T-helper 1 cell treated with Interleukin-12 subunit alpha and Interleukin-12 subunit beta and Interleukin-4 antibody, amounts not matched to agents 30 μg/mL and 1 μg/mL, for 36 hours (primary cell): ENCODE measurements at regions not wholly inside any gene's neighbourhood (a gene's known extent, or its start where the extent isn't known, plus 50 kb on each side); places are given as distances from the start of the nearest gene placed in this dataset.

Source experiments
- H3K27ac Mint-ChIP-seq: one replicate; pipeline ENCODE4 v1.8.0; 2021; ENCODE audit warnings: mild to moderate bottlenecking, mixed read lengths
- H3K27me3 Mint-ChIP-seq: one replicate; pipeline ENCODE4 v1.8.0; 2021; ENCODE audit warnings: low read depth, mixed read lengths
- H3K36me3 Mint-ChIP-seq: one replicate; pipeline ENCODE4 v1.8.0; 2021; ENCODE audit warnings: low read depth, mixed read lengths
- H3K4me1 Mint-ChIP-seq: one replicate; pipeline ENCODE4 v1.8.0; 2021; ENCODE audit warnings: low read depth, mixed read lengths
- H3K4me3 Mint-ChIP-seq: one replicate; pipeline ENCODE4 v1.8.0; 2021; ENCODE audit warnings: mild to moderate bottlenecking, moderate library complexity, mixed read lengths
- H3K9me3 Mint-ChIP-seq: one replicate; pipeline ENCODE4 v1.8.0; 2021; ENCODE audit warnings: mixed read lengths

DNA sequence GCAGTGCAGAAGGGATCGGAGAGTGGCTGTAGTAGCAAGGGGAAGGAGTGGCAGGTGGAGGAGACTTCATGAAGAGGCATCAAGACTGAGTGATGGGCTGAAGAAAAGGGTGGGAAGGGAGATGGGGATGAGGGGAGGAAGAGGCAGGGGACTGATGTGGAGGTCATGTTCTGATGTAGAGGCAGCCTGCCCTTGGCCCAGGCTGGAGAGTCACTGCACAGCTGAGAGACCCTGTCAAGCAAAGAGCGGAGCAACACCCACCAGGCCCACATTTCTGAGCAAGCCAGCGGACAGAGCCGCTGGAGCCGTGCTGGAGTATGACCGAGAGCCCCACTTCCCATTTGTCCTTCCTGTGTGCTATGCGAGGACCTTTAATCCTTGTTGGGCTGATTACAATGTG, 501.6 kb upstream of the MKI67 start:
- H3K27me3 Mint-ChIP-seq = no peaks in the 10 kb centered on the region
- H3K27ac Mint-ChIP-seq = no peak overlapping the region
- no peaks in the 10 kb centered on the region for H3K4me1 Mint-ChIP-seq
- no peaks in the 10 kb centered on the region for H3K9me3 Mint-ChIP-seq
- H3K4me3 Mint-ChIP-seq = no peak overlapping the region
- H3K36me3 Mint-ChIP-seq = no peaks in the 10 kb centered on the region

DNA sequence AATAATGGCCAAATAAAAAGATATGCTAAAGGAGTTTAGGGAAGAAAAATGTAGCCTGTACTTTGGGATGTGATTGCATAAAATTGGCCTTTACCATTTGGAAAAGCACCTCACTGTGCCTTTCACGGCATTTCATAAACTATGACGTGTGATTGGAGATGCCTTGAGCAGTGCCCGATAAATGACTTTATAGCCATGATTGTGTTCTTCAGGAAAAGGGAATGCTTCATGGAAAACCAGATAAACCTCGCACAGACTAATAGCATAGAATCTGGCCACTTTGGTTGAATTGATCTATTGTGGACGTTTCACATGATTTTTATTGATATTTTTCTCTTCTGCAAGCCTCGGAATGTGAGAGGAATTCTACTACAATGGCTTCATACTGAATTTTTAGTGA, 502.0 kb upstream of the MKI67 start:
- Mint-ChIP-seq H3K27me3 (no peaks in the 10 kb centered on the region), H3K4me1 (no peaks in the 10 kb centered on the region), H3K4me3 (no peak overlapping the region)

DNA sequence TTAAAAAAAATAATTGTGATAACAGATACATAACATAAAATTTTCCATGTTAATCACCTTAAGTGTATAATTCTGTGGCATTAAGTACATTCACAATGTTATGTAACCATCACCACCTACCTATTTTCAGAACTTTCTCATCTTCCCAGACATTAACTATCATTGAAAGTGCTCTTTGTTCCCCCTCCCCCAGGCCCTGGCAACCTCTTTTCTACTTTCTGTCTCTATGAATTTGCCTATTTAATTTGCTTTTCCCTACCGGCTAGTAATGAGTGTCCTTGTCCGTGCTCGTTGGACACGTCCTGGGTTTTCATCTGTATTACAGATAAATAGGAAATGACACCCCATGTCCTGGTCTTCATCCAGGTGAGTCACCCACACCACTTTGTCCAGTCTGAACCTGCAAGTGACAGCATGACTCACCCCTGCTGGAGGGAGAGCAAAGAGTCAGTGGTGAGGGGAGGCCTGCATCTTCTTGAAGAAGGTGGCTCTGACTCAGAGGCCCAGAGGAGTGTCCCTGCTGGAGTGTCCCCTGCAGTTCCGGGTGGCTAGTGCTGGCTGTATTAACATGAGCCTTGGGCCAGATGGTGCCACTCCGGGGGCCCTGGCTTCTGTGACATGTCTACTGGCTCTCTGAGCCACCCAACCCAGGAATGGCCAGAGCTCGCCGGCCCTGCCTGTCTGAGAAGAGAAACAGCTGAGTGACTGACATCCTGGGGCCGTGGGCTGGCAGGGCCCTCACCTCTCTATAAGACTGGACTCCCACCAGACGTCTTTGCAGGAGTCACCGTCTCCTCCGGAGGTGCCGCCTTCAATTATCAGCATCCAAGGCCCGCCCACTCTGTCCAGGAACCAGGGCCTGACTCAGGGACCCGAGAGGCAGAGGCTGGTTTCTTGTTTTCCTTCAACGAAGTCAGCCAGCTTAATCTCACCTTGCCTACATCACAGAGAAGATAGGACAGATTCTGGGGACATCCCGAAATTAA, 503.2 kb upstream of the MKI67 start:
- H3K4me3 Mint-ChIP-seq = no peak overlapping the region
- no peaks in the 10 kb centered on the region for H3K36me3 Mint-ChIP-seq
- no peaks in the 10 kb centered on the region for H3K9me3 Mint-ChIP-seq
- no peak overlapping the region for H3K27ac Mint-ChIP-seq
- no peaks in the 10 kb centered on the region for H3K4me1 Mint-ChIP-seq
- no peaks in the 10 kb centered on the region for H3K27me3 Mint-ChIP-seq

More for the DNA sequence above, 502.0 kb upstream of the MKI67 start:
- H3K36me3 Mint-ChIP-seq = no peaks in the 10 kb centered on the region
- H3K9me3 Mint-ChIP-seq = no peaks in the 10 kb centered on the region
- H3K27ac Mint-ChIP-seq = no peak overlapping the region

DNA sequence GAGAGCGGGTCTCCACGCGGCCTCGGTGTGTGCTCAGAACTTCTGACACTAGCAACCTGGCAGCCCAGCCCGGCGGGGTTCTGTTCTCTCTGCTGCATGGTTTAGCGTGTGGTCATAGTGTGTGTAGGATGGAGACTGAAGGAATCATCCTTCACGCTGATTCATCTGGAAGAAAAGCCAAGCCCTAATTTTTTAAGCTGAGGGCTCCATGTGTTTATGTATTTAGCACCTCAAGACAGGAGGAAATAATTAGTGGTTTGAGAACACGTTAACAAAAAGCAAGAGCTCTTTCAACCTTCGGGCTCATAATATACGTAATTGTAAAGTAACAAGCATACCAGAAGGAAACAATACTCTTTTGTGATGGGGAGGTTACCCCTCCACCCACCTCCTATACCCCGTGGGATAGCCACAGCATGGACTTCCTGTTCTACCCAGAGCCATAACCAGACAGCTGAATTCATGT, 504.6 kb upstream of the MKI67 start:
- Mint-ChIP-seq H3K36me3 (no peaks in the 10 kb centered on the region), H3K27me3 (no peaks in the 10 kb centered on the region), H3K27ac (no peak overlapping the region), H3K4me1 (no peaks in the 10 kb centered on the region), H3K9me3 (no peaks in the 10 kb centered on the region), H3K4me3 (no peak overlapping the region)

DNA sequence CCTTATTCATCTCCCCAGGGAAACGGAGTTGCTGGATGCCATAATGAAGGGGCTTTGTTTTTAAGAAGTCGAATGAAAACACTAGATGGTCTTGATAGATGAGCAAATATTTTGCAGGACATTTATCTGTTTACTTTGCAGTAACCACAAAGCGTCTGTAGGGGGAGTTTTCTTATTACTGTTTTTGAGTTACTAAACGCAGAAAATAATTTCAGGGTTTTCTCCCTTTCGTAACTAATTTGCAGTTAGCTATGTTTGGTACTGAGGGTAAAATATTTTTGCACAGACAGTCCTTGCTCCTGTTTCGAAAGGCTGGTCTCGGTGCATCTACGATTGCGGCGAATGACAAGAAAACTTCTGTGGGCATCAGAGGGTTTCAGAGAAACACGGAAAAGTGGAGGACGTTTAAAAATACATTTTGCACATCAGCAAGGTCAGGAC, 505.6 kb upstream of the MKI67 start:
- Mint-ChIP-seq H3K27me3 (no peaks in the 10 kb centered on the region), H3K4me1 (no peaks in the 10 kb centered on the region), H3K36me3 (no peaks in the 10 kb centered on the region), H3K9me3 (no peaks in the 10 kb centered on the region), H3K4me3 (no peak overlapping the region), H3K27ac (no peak overlapping the region)

DNA sequence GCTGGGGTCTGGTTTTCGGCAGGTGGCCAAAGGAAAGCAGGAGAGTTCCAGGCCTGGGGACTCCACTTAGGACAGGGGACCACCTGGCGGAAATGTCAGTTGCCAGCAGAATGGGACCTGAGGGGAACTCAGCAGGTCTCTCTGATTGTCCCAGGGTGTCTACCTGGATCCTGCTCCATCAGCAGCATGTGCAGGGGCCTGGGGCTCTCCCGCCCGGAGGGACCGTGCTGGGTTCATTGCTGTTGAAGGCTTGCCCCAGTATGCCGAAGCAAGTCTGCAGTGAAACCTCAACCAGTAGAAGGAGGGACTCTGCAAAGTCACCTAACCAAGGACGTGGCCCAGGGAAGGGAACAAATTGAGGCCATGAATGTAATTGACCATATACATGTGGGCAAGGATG, 506.5 kb upstream of the MKI67 start:
- H3K4me3 Mint-ChIP-seq = no peak overlapping the region
- H3K36me3 Mint-ChIP-seq = no peaks in the 10 kb centered on the region
- no peak overlapping the region for H3K27ac Mint-ChIP-seq
- H3K9me3 Mint-ChIP-seq = no peaks in the 10 kb centered on the region
- H3K27me3 Mint-ChIP-seq = no peaks in the 10 kb centered on the region
- no peaks in the 10 kb centered on the region for H3K4me1 Mint-ChIP-seq

- H3K4me1 Mint-ChIP-seq = no peaks in the 10 kb centered on the region
- no peaks in the 10 kb centered on the region for H3K9me3 Mint-ChIP-seq
Observed at GRCh38 chr10:128633864-128634540, 507.8 kb upstream of the MKI67 start.

DNA sequence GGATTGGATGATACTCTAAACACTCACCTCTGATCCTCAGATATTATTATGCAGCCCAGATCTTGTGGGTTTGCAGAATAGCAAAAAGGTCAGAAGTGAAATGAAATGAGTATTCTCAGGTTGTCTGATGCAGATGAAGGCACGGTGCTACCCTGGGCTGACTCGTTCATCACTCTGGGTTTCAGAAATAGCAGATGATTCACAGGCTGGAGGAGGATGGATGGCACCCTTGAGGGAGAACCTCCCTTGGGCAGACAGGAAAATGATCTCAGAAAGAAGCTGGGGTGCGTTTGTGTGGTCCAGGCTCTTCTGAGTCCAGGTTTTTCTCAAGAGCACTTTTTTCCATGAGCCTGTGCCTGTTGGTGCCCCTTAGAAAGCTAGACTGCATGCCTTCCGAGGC, 515.8 kb upstream of the MKI67 start:
- Mint-ChIP-seq H3K4me1 (no peaks in the 10 kb centered on the region), H3K27me3 (no peaks in the 10 kb centered on the region), H3K36me3 (no peaks in the 10 kb centered on the region), H3K27ac (no peak overlapping the region), H3K4me3 (no peak overlapping the region), H3K9me3 (no peaks in the 10 kb centered on the region)

More at GRCh38 chr10:128633864-128634540, 507.8 kb upstream of the MKI67 start:
- H3K36me3 Mint-ChIP-seq = no peaks in the 10 kb centered on the region
- no peak overlapping the region for H3K4me3 Mint-ChIP-seq
- no peak overlapping the region for H3K27ac Mint-ChIP-seq
- H3K27me3 Mint-ChIP-seq = no peaks in the 10 kb centered on the region

DNA sequence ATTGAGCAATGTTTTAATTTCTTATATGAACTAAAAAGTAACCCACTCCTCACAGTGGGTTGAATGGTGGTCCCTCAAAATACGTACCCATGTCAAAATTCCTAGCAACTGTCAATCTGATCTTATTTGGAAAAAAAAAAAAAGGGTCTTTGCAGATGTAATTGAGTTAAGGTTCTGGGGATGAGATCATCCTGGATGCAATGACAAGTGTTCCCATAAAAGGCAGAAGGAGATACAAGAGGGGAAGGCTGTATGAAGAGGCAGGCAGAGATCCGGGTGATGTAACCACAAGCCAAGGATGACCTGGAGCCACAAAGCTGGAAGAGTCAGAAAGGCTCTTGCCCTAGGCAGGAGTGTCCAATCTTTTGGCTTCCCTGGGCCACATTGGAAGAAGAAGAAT, 516.3 kb upstream of the MKI67 start:
- Mint-ChIP-seq H3K4me1 (no peaks in the 10 kb centered on the region), H3K9me3 (no peaks in the 10 kb centered on the region), H3K27ac (no peak overlapping the region), H3K36me3 (no peaks in the 10 kb centered on the region), H3K27me3 (no peaks in the 10 kb centered on the region), H3K4me3 (no peak overlapping the region)

DNA sequence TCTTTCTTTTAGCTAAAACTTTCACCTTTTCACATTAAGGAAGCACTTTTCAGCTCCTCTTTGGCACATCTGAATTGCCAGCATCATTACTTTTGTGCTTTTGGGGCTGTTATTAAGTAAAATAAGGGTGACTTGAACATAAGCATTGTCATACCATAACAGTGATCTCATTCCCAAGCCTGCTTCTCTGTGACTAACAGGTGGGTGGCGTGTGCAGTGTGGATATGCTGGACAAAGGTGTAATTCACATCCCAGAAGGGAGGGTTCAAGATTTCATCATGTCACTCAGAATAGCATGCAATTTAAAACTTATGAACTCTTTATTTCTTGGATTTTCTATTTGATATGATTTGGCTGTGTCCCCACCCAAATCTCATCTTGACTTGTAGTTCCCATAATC, 517.4 kb upstream of the MKI67 start:
- H3K27me3 Mint-ChIP-seq = no peaks in the 10 kb centered on the region
- H3K4me1 Mint-ChIP-seq = no peaks in the 10 kb centered on the region
- no peak overlapping the region for H3K4me3 Mint-ChIP-seq
- H3K36me3 Mint-ChIP-seq = no peaks in the 10 kb centered on the region
- no peaks in the 10 kb centered on the region for H3K9me3 Mint-ChIP-seq
- H3K27ac Mint-ChIP-seq = no peak overlapping the region

- no peaks in the 10 kb centered on the region for H3K4me1 Mint-ChIP-seq
- H3K4me3 Mint-ChIP-seq = no peak overlapping the region
- H3K27me3 Mint-ChIP-seq = no peaks in the 10 kb centered on the region
- H3K9me3 Mint-ChIP-seq = no peaks in the 10 kb centered on the region
- H3K27ac Mint-ChIP-seq = no peak overlapping the region
- H3K36me3 Mint-ChIP-seq = no peaks in the 10 kb centered on the region
Observed at GRCh38 chr10:128645486-128645885, 519.3 kb upstream of the MKI67 start.

DNA sequence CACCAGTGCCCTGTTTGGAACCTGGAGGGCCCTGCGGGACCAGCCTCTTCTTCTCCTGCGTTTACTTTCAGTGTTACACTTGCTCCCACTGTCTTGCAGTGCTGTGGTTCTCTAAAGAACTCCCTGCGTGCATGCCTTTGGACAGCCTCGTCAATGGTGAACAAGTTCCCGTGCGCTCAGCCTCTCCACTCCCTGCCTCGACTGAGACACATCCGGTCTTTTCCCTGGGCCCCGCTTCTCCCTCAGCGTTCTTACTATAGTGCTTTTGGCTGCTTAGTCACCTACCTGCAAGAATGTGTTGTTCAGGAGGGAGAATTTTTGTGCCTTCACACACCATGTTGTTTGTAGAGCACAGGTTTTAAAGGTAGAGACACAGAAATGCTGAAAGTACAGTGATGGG, 520.7 kb upstream of the MKI67 start:
- Mint-ChIP-seq H3K4me3 (no peak overlapping the region), H3K27ac (no peak overlapping the region), H3K27me3 (no peaks in the 10 kb centered on the region), H3K4me1 (no peaks in the 10 kb centered on the region), H3K36me3 (no peaks in the 10 kb centered on the region), H3K9me3 (no peaks in the 10 kb centered on the region)

GRCh38 chr10:128657548-128657947, 531.3 kb upstream of the MKI67 start:
- H3K36me3 Mint-ChIP-seq = no peaks in the 10 kb centered on the region
- H3K9me3 Mint-ChIP-seq = no peaks in the 10 kb centered on the region
- H3K27me3 Mint-ChIP-seq = no peaks in the 10 kb centered on the region
- no peak overlapping the region for H3K4me3 Mint-ChIP-seq
- H3K27ac Mint-ChIP-seq = no peak overlapping the region
- no peaks in the 10 kb centered on the region for H3K4me1 Mint-ChIP-seq

DNA sequence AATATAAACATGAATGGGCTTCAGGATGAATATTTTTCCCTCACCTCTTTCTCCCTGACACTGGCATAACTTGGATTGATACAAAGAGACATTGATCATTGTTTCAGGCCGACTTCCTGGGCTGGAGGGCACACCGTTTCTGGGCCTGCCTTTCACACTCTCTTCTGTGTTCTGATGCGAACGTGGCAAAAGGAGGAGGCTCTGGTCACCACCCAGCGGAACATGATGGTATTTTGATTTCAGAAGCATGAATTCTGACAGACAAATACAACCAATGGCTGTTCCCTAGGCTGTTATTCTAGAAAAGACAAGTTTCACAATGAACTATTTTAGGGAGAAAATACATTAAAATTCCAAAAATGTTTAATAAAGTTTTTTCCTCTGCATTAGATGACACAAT, 534.5 kb upstream of the MKI67 start:
- H3K27me3 Mint-ChIP-seq = peaks cover 3% of the 10 kb centered on the region
- H3K36me3 Mint-ChIP-seq = no peaks in the 10 kb centered on the region
- H3K9me3 Mint-ChIP-seq = no peaks in the 10 kb centered on the region
- no peaks in the 10 kb centered on the region for H3K4me1 Mint-ChIP-seq
- H3K4me3 Mint-ChIP-seq = no peak overlapping the region
- H3K27ac Mint-ChIP-seq = no peak overlapping the region
